Stimulated activated CD4-positive, alpha-beta T cell treated with anti-CD3 and anti-CD28 coated beads, Interleukin-2, amount 100 ng/mL, for 4 hours (primary cell): ENCODE measurements at regions not wholly inside any gene's neighbourhood (a gene's known extent, or its start where the extent isn't known, plus 50 kb on each side); places are given as distances from the start of the nearest gene placed in this dataset.
"Not testable (repeated sequence)": the region's sequence is repeated elsewhere in the genome, so short reads cannot be mapped to it uniquely, and the experiment has no call there.

ENCODE experiments used
- DNase-seq: peaks from one replicate; pipeline ENCODE4 v3.0.0-alpha.2; 2020; ENCODE audit warnings: low read depth

- DNase-seq, result no peak
Observed at GRCh38 chrX:55142206-55142918, 53.5 kb downstream of the PAGE2 start.

GRCh38 chrX:55142919-55143310 lies 54.1 kb downstream of the PAGE2 start:
- DNase-seq, result no peak

GRCh38 chrX:55143621-55144020 lies 54.8 kb downstream of the PAGE2 start:
- DNase-seq, result no peak

- no peak for DNase-seq
Observed at GRCh38 chrX:55144697-55145096, 55.9 kb downstream of the PAGE2 start.

GRCh38 chrX:55149242-55149641 lies 60.4 kb downstream of the PAGE2 start:
- no peak for DNase-seq

GRCh38 chrX:55151199-55151598 lies 62.4 kb downstream of the PAGE2 start:
- no peak for DNase-seq

GRCh38 chrX:55159551-55159950 lies 60.6 kb upstream of the PAGE5 start:
- no peak for DNase-seq

- DNase-seq, result peak; percentile 80
Observed at GRCh38 chrX:55160685-55161552, 59.2 kb upstream of the PAGE5 start.

- no peak for DNase-seq
Observed at GRCh38 chrX:55161581-55161980, 58.6 kb upstream of the PAGE5 start.

GRCh38 chrX:55163171-55163570 lies 57.0 kb upstream of the PAGE5 start:
- no peak for DNase-seq

- DNase-seq, result not testable (repeated sequence)
Observed at GRCh38 chrX:55165026-55165425, 55.1 kb upstream of the PAGE5 start.

GRCh38 chrX:55167124-55167803 lies 52.9 kb upstream of the PAGE5 start:
- no peak for DNase-seq

GRCh38 chrX:55167901-55168300 lies 52.2 kb upstream of the PAGE5 start:
- DNase-seq, result no peak

GRCh38 chrX:55169782-55170181 lies 50.4 kb upstream of the PAGE5 start:
- no peak for DNase-seq
